B cell (primary cell): ENCODE measurements at regions not wholly inside any gene's neighbourhood (a gene's known extent, or its start where the extent isn't known, plus 50 kb on each side); places are given as distances from the start of the nearest gene placed in this dataset.

Experiments
- ATAC-seq: fragments of 200-7000 bp; cut with Tn5 transposase; one replicate; pipeline ENCODE4 v1.10.0; 2021; ENCODE audit warnings: low read depth, mild to moderate bottlenecking, moderate number of reproducible peaks, moderate library complexity
- CTCF ChIA-PET: fragments of 350-600 bp; sonication (Branson Sonifier 250); formaldehyde crosslinking; loops from one replicate; lab custom pipeline; 2021; ENCODE audit warnings: antibody characterized with exemption, inconsistent platforms; lab: Charles Lee
- POLR2A ChIA-PET: fragments of 350-600 bp; sonication (Branson Sonifier 250); formaldehyde crosslinking; loops from one replicate; lab custom pipeline; 2021; ENCODE audit warnings: antibody characterized with exemption; lab: Charles Lee
- DNase-seq: peaks from one replicate; pipeline ENCODE4 v3.0.0; 2013
- H2AFZ ChIP-seq: 2 replicates; pipeline ENCODE4 v1.6.1; 2012; ENCODE audit warnings: mild to moderate bottlenecking, low read depth, low read length; ENCODE audit not compliant: insufficient read depth, poor library complexity, severe bottlenecking
- H3K27ac ChIP-seq, 2 donors: 1 replicate in 1 of 2; 2 replicates in 1 of 2; pipeline ENCODE4 v1.5.1; 2012 to 2013; ENCODE audit warnings: low read length in 2 of 2, mild to moderate bottlenecking in 2 of 2, moderate library complexity in 1 of 2
- H3K27me3 ChIP-seq, 4 experiments: fragments of 200-600 bp in 1 of 4; sonication (generic) in 1 of 4; replicated peaks in 1 of 4; 1 replicate in 2 of 4; 2 replicates in 2 of 4; pipeline versions ENCODE4 v1.6.1 to v1.7.0; 2013 to 2016; ENCODE audit warnings: low read length in 3 of 4, mild to moderate bottlenecking in 2 of 4, mixed read lengths in 1 of 4, moderate library complexity in 1 of 4; ENCODE audit not compliant: insufficient read depth in 4 of 4, control insufficient read depth in 3 of 4; ENCODE audit errors: control extremely low read depth in 1 of 4
- H3K36me3 ChIP-seq, 2 experiments: replicated peaks in 1 of 2; 1 replicate in 1 of 2; 2 replicates in 1 of 2; pipeline versions ENCODE4 v1.6.1 to v1.7.1; 2013; ENCODE audit warnings: low read length in 1 of 2; ENCODE audit not compliant: insufficient read depth in 2 of 2, control insufficient read depth in 1 of 2; ENCODE audit errors: control extremely low read depth in 1 of 2, extremely low read depth in 1 of 2
- H3K4me1 ChIP-seq, 2 donors: fragments of 200-600 bp in 1 of 2; sonication (generic) in 1 of 2; 1 replicate in 1 of 2; 2 replicates in 1 of 2; pipeline versions ENCODE4 v1.5.1 to v1.6.1; 2013 to 2017; ENCODE audit warnings: low read length in 2 of 2; ENCODE audit not compliant: control insufficient read depth in 2 of 2, insufficient read depth in 2 of 2
- H3K4me2 ChIP-seq: replicated peaks from 2 replicates; pipeline ENCODE3; 2012; ENCODE audit warnings: mild to moderate bottlenecking, low read depth, low read length; ENCODE audit not compliant: poor library complexity, severe bottlenecking
- H3K4me3 ChIP-seq, 5 experiments: fragments of 200-600 bp in 1 of 5; sonication (generic) in 1 of 5; 1 replicate in 3 of 5; 2 replicates in 2 of 5; pipeline versions ENCODE4 v1.5.1 to v1.7.0; 2011 to 2016; ENCODE audit warnings: low read length in 4 of 5, mild to moderate bottlenecking in 4 of 5, low read depth in 2 of 5, control low read depth in 1 of 5, moderate library complexity in 1 of 5; ENCODE audit not compliant: insufficient read depth in 1 of 5; ENCODE audit errors: control extremely low read depth in 1 of 5, extremely low read depth in 1 of 5
- H3K79me2 ChIP-seq: fragments of 200-600 bp; sonication (generic); one replicate; pipeline ENCODE4 v1.6.0; 2016; ENCODE audit warnings: low read length; ENCODE audit not compliant: control insufficient read depth, insufficient read depth
- H3K9ac ChIP-seq: fragments of 200-600 bp; sonication (generic); 2 replicates; pipeline ENCODE4 v1.6.1; 2017; ENCODE audit warnings: mild to moderate bottlenecking, low read length, moderate library complexity
- H3K9me3 ChIP-seq, 3 donors: one replicate each; pipeline versions ENCODE4 v1.6.1 to v1.7.1; 2013; ENCODE audit warnings: low read length in 2 of 3; ENCODE audit not compliant: control insufficient read depth in 2 of 3, insufficient read depth in 1 of 3; ENCODE audit errors: control extremely low read depth in 1 of 3
- H4K20me1 ChIP-seq: 2 replicates; pipeline ENCODE4 v1.6.0; 2012; ENCODE audit warnings: mild to moderate bottlenecking, low read length; ENCODE audit not compliant: insufficient read depth, control insufficient read depth, poor library complexity, severe bottlenecking
- H3K27ac Mint-ChIP-seq: one replicate; pipeline ENCODE4 v1.8.0; 2021; ENCODE audit warnings: mixed read lengths
- H3K27me3 Mint-ChIP-seq: one replicate; pipeline ENCODE4 v1.8.0; 2021; ENCODE audit warnings: mixed read lengths
- H3K4me1 Mint-ChIP-seq: one replicate; pipeline ENCODE4 v1.8.0; 2021; ENCODE audit warnings: mixed read lengths
- H3K4me3 Mint-ChIP-seq: one replicate; pipeline ENCODE4 v1.8.0; 2021; ENCODE audit warnings: mixed read lengths
- H3K9me3 Mint-ChIP-seq: one replicate; pipeline ENCODE4 v1.8.0; 2022; ENCODE audit warnings: mixed read lengths; ENCODE audit not compliant: insufficient read depth
- CTCF ChIP-seq: fragments of 200-600 bp; IDR thresholded peaks from one replicate; pipeline ENCODE4 v1.8.0; 2022; ENCODE audit warnings: antibody characterized with exemption, mild to moderate bottlenecking
- EZH2 ChIP-seq: IDR thresholded peaks from 2 replicates; pipeline ENCODE4 v1.6.1; 2012; ENCODE audit warnings: borderline replicate concordance, low read depth, mild to moderate bottlenecking, moderate library complexity, low read length; ENCODE audit not compliant: insufficient read depth, poor library complexity, severe bottlenecking
- WGBS: methylation state at CpG from one replicate; pipeline ENCODE4 v1.1.5; 2013; ENCODE audit warnings: missing lambda C conversion rate; ENCODE audit not compliant: insufficient coverage; 5-methylcytosine and 5-hydroxymethylcytosine counted together
- intact Hi-C: fragments of 100-400 bp; cut with micrococcal nuclease; formaldehyde crosslinking; loops from one replicate; pipeline ENCODE4 v1.10.0; 2022

GRCh38 chr2:30346471-30347169 is 100.4 kb upstream of the LCLAT1 start:
- H3K4me2 ChIP-seq, result no peak overlapping the region
- H3K79me2 ChIP-seq, result no peaks in the 10 kb centered on the region
- H3K27ac ChIP-seq, result no peak overlapping the region
- no peak for TF ChIP-seq EZH2
- TF ChIP-seq CTCF, result no peak
- peaks cover 0 to 2% of the 10 kb centered on the region in 2 donors for H3K4me1 ChIP-seq
- no peak overlapping the region for H3K4me3 ChIP-seq
- no peaks in the 10 kb centered on the region for H4K20me1 ChIP-seq
- H3K9ac ChIP-seq, result no peak overlapping the region
- H3K36me3 ChIP-seq, result no peaks in the 10 kb centered on the region
- H3K27me3 ChIP-seq, result no peaks in the 10 kb centered on the region
- intact Hi-C loops, result no loop called here
- CTCF ChIA-PET, result interaction anchor here (0.9 kb wide), 1 partner anchor 65 kb away, joined by 4 read pairs; no protein-coding TSS in a partner anchor
- no peak overlapping the region for H2AFZ ChIP-seq
- no peak overlapping the region for H3K4me3 Mint-ChIP-seq
- H3K9me3 ChIP-seq, result peaks cover 0 to 11% (median 10%) of the 10 kb centered on the region in 3 donors
- H3K9me3 Mint-ChIP-seq, result peaks cover 9% of the 10 kb centered on the region
- POLR2A ChIA-PET, result no interaction called here
- peaks cover 8% of the 10 kb centered on the region for H3K4me1 Mint-ChIP-seq
- H3K27me3 Mint-ChIP-seq, result no peaks in the 10 kb centered on the region
- ATAC-seq (no peak), DNase-seq (no peak)
- no peak overlapping the region for H3K27ac Mint-ChIP-seq
- WGBS, result 81% methylated on average over 20 of the region's 21 CpGs

- Histone ChIP-seq H3K36me3 (no peaks in the 10 kb centered on the region), H2AFZ (no peak overlapping the region), H3K4me3 (no peak overlapping the region), H3K27ac (no peak overlapping the region), H3K9me3 (no peaks in the 10 kb centered on the region), H3K9ac (no peak overlapping the region), H3K27me3 (no peaks in the 10 kb centered on the region), H4K20me1 (no peaks in the 10 kb centered on the region), H3K4me1 (no peaks in the 10 kb centered on the region), H3K79me2 (no peaks in the 10 kb centered on the region), H3K4me2 (no peak overlapping the region)
- DNase-seq (no peak), ATAC-seq (no peak)
- WGBS, result 87% methylated on average over 2 of the region's 3 CpGs
- POLR2A ChIA-PET, result interaction anchor here (1.2 kb wide), 1 partner anchor 12 kb away, joined by 3 read pairs; no protein-coding TSS in a partner anchor
- CTCF ChIA-PET, result no interaction called here
- H3K4me3 Mint-ChIP-seq, result no peak overlapping the region
- H3K4me1 Mint-ChIP-seq, result peaks cover 7% of the 10 kb centered on the region
- no peak overlapping the region for H3K27ac Mint-ChIP-seq
- no peaks in the 10 kb centered on the region for H3K27me3 Mint-ChIP-seq
- H3K9me3 Mint-ChIP-seq, result no peaks in the 10 kb centered on the region
- TF ChIP-seq EZH2, result no peak
- no peak for TF ChIP-seq CTCF
- intact Hi-C loops, result no loop called here
These were observed 98.2 kb upstream of the LCLAT1 start for GRCh38 chr2:30348825-30349224.
